Epithelial cell of esophagus (primary cell): ENCODE measurements at regions not wholly inside any gene's neighbourhood (a gene's known extent, or its start where the extent isn't known, plus 50 kb on each side); places are given as distances from the start of the nearest gene placed in this dataset.

Source experiments
- DNase-seq: peaks from one replicate; pipeline ENCODE4 v3.0.0; 2010; ENCODE audit warnings: low read depth
- H3K4me3 ChIP-seq: 2 replicates; pipeline ENCODE4 v1.5.1; 2011; ENCODE audit warnings: mild to moderate bottlenecking, low read length, control low read depth
- TF ChIP-seq, protein P1 (sequence below): IDR thresholded peaks from 2 replicates; pipeline ENCODE4 v1.5.1; 2011; ENCODE audit warnings: low read depth, mild to moderate bottlenecking, low read length, control low read depth, inconsistent platforms; ENCODE audit not compliant: insufficient read depth; ENCODE audit errors: missing control alignments

DNA sequence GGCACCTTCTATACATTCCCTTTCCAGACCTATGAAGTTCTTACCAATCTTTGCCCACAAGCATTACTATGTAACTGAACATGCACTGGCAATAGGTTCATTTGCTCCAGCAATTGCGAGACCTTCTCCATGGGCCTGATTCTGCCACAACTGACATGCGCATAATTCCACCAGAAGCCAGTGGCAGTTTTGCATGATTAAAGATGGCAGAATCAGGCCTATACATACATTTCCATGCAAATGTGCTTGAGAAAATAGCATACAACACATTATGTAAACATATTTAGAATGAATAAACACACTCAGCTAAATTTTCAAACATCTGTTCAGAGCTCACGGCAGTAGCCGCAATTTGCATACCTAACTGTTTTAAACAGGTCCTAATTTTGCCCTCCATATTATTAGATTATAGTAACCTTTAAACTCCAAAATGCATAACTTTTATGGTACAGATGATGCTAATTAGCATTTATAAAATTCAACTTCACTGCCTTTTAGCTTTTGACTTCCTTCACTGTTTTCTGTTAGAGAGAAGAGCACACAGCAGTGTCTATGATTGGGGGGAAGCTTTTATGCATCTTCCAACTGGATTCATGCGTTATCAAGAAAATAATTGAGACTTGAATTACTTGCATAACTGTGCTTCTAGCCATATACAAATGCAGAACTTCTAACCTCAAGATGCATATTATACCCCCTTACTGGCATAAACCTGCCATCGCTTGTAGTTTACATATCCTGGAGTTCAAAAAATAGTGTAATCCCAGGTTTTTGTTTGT is 155.3 kb upstream of the CDH19 start:
- H3K4me3 ChIP-seq, result no peak overlapping the region
- no peak for DNase-seq
- TF ChIP-seq, protein P1, sequence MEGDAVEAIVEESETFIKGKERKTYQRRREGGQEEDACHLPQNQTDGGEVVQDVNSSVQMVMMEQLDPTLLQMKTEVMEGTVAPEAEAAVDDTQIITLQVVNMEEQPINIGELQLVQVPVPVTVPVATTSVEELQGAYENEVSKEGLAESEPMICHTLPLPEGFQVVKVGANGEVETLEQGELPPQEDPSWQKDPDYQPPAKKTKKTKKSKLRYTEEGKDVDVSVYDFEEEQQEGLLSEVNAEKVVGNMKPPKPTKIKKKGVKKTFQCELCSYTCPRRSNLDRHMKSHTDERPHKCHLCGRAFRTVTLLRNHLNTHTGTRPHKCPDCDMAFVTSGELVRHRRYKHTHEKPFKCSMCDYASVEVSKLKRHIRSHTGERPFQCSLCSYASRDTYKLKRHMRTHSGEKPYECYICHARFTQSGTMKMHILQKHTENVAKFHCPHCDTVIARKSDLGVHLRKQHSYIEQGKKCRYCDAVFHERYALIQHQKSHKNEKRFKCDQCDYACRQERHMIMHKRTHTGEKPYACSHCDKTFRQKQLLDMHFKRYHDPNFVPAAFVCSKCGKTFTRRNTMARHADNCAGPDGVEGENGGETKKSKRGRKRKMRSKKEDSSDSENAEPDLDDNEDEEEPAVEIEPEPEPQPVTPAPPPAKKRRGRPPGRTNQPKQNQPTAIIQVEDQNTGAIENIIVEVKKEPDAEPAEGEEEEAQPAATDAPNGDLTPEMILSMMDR, result no peak

DNA sequence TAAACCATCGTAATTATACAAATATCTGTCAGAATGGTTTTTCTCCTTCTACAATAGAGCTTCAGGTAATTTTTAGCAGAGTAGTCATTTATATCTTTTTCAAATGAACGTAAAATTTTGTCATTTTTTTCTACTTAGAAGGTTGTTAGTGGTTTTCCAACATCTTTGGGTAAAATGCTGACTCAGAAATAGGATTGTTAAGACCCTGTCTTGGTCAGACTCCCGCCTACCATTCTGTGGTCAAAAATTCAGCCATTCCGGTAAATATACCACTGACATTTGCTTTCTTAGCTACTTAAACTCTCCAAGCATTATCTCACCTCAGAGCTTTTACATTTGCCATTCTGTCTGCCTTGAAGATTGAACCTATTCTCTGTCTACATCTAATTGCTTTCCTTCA is 154.1 kb upstream of the CDH19 start:
- no peak overlapping the region for H3K4me3 ChIP-seq
- TF ChIP-seq, protein P1, result no peak
- DNase-seq, result no peak

DNA sequence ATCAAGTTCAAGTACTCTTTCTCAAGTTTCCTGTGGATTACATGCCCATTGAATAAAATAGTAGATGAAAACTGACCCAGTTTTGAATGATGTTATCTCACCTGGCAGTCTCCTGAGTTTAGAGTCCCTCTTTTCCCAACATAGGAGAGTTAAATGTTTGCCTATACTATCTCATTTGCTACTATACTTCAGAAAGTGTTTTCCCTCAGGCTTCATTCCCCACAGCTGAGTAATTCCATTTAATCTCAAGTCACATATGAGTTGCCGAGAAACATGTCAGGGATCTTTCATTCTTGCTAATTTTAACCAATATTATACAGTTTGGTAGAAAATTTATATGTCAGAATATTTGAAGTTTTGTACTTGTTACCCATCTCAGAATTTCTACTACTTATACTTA is 150.4 kb upstream of the CDH19 start:
- TF ChIP-seq, protein P1, result no peak
- peak; percentile 27 for DNase-seq
- no peak overlapping the region for H3K4me3 ChIP-seq

DNA sequence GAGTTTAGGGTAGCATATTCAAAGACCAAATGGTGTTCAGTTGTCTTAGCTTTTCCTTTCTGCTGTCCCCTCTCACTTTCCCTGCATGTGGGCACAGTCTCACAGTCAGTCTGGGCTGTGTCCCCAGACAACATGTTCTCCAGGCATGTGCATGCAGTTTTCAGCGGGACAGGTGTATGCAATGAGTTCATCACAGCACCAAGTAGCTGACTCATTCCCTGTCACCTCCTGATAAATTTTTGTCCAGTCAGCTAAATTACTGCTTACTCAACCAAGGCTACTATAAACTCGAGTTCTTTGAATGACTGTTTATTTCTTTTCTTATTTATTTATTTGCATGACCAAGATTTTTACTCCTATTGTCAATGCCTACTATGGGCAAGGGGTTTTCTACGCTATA is 148.8 kb upstream of the CDH19 start:
- no peak overlapping the region for H3K4me3 ChIP-seq
- TF ChIP-seq, protein P1, result no peak
- DNase-seq, result peak; percentile 75

DNA sequence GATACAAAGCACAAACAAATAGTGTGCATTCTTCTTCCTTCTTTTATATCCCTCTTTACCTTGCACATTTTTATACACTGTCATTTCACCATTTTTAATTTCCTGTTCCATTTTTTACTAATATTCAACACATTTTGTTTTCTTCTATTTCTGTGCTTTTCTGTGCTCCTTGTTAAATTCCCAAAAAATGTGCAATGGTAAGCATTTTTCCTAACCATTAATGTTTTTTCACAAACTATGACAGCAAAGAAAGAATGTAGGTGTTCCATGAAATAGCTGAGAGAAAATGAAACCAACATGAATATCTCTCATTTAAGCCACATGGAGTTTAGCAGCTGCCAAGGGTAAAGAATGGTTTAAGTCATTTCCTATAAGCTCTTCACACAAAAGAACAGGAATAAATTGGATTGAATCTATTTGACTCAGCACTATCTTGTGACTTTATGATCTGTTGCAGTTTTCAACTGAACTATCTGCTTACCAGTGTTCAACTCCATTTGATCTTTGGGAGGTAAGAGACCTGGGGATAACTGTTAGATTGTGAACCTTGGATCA is 145.7 kb upstream of the CDH19 start:
- no peak overlapping the region for H3K4me3 ChIP-seq
- DNase-seq, result no peak

DNA sequence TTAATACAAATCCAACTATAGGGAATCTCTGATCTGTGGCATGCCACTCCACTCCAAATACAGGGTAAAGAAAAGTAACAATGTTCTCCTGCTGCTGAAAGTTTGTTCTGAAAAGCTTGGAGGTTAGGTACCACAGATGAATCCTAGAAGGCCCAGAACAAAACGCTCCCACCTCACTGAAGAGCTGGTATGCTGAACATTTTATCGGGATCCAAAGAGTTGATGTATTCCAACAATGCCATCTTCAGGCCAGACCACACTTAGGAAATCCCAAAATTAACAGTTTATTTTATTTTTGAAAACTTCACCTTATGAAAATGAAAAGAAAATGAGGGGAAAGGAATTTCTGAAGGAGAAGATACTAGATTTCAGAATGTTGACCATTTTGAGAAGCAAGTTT is 145.1 kb upstream of the CDH19 start:
- H3K4me3 ChIP-seq, result no peak overlapping the region
- peak; percentile 5 for DNase-seq
- TF ChIP-seq, protein P1, result peak; percentile 27

More for the DNA sequence above, 145.7 kb upstream of the CDH19 start:
- TF ChIP-seq, protein P1, result no peak

DNA sequence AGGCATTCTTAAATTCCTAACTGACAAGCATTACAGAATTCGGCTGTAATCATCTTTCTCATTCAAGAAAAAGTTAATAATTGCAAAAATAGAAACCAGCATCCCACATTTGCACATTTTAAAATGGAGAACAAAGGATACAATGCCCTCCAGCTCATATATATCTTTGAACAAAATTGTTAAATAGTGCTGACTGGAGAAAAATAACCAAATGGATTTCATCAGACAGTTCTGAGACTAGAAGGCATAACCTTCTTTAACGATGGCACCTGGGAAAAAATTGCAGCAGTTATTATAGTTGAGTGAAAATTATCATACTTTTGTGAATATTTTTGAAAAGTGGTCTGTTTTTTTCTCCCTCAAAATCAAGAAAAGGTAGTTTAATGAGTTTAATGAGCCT is 138.9 kb upstream of the CDH19 start:
- H3K4me3 ChIP-seq, result no peak overlapping the region
- TF ChIP-seq, protein P1, result no peak

More for the DNA sequence above, 138.9 kb upstream of the CDH19 start:
- DNase-seq, result no peak
